Transverse colon (tissue), 4 donors: ENCODE measurements at regions not wholly inside any gene's neighbourhood (a gene's known extent, or its start where the extent isn't known, plus 50 kb on each side); places are given as distances from the start of the nearest gene placed in this dataset.

Experiments used
- POLR2A ChIP-seq: fragments of 450-650 bp; IDR thresholded peaks from one replicate; pipeline ENCODE4 v1.6.1; 2016; ENCODE audit warnings: antibody characterized with exemption, mild to moderate bottlenecking, moderate library complexity
- POLR2AphosphoS5 ChIP-seq, 3 donors: sonication (generic); formaldehyde crosslinking; IDR thresholded peaks; one replicate each; pipeline ENCODE4 v1.6.1; 2016; ENCODE audit warnings: antibody characterized with exemption in 3 of 3
- TF ChIP-seq, protein P1 (sequence below), 5 experiments: fragments of 200-600 bp in 3 of 5; fragments of 450-650 bp in 2 of 5; sonication (generic) in 3 of 5; IDR thresholded peaks; 1 replicate in 2 of 5; 2 replicates in 3 of 5; pipeline ENCODE4 v1.5.1; 2016 to 2017; ENCODE audit warnings: antibody characterized with exemption in 5 of 5, inconsistent platforms in 3 of 5, mild to moderate bottlenecking in 2 of 5, moderate library complexity in 1 of 5

DNA sequence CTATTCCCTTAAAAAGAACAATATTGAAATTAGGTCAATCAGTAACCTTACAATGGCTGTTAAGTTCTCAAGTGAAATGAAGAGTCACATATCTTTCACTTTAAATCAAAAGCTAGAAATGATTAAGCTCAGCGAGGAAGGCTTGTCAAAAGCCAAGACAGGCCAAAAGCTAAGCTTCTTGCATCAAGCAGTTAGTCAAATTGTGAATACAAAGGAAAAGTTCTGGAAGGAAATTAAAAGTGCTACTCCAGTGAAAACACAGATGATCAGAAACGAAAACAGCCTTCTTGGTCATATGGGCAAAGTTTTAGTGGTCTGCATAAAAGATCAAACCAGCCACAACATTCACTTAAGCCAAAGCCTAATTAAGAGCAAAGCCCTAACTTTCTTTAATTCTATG, 402.6 kb upstream of the ZEB2 start:
- TF ChIP-seq, protein P1, sequence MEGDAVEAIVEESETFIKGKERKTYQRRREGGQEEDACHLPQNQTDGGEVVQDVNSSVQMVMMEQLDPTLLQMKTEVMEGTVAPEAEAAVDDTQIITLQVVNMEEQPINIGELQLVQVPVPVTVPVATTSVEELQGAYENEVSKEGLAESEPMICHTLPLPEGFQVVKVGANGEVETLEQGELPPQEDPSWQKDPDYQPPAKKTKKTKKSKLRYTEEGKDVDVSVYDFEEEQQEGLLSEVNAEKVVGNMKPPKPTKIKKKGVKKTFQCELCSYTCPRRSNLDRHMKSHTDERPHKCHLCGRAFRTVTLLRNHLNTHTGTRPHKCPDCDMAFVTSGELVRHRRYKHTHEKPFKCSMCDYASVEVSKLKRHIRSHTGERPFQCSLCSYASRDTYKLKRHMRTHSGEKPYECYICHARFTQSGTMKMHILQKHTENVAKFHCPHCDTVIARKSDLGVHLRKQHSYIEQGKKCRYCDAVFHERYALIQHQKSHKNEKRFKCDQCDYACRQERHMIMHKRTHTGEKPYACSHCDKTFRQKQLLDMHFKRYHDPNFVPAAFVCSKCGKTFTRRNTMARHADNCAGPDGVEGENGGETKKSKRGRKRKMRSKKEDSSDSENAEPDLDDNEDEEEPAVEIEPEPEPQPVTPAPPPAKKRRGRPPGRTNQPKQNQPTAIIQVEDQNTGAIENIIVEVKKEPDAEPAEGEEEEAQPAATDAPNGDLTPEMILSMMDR (IDR thresholded peaks at IDR 0.05) = no peak
- no peak for TF ChIP-seq POLR2AphosphoS5 (IDR thresholded peaks at IDR 0.05)
- no peak for TF ChIP-seq POLR2A
